Trophoblast cell (in vitro differentiated cells and primary cell): ENCODE measurements at regions not wholly inside any gene's neighbourhood (a gene's known extent, or its start where the extent isn't known, plus 50 kb on each side); places are given as distances from the start of the nearest gene placed in this dataset.

Experiments
- DNase-seq, 2 donors: peaks; one replicate each; pipeline ENCODE4 v3.0.0-alpha.2; 2016
- H2AFZ ChIP-seq: 2 replicates; pipeline ENCODE4 v1.6.1; 2013; ENCODE audit warnings: low read length, moderate library complexity, mild to moderate bottlenecking; ENCODE audit not compliant: insufficient read depth, poor library complexity
- H2AK5ac ChIP-seq: 2 replicates; pipeline ENCODE4 v1.6.1; 2013; ENCODE audit warnings: mild to moderate bottlenecking, low read length
- H2BK120ac ChIP-seq: 2 replicates; pipeline ENCODE4 v1.6.1; 2013; ENCODE audit warnings: low read length, mild to moderate bottlenecking, moderate library complexity; ENCODE audit not compliant: insufficient read depth, poor library complexity
- H2BK12ac ChIP-seq: 2 replicates; pipeline ENCODE4 v1.6.1; 2013; ENCODE audit warnings: mild to moderate bottlenecking, low read length, moderate library complexity
- H2BK5ac ChIP-seq: 2 replicates; pipeline ENCODE4 v1.6.1; 2013; ENCODE audit warnings: low read length, low read depth, moderate library complexity, mild to moderate bottlenecking; ENCODE audit not compliant: poor library complexity
- H3K14ac ChIP-seq: 2 replicates; pipeline ENCODE4 v1.6.1; 2013; ENCODE audit warnings: mild to moderate bottlenecking, low read length
- H3K18ac ChIP-seq: 2 replicates; pipeline ENCODE4 v1.6.1; 2013; ENCODE audit warnings: mild to moderate bottlenecking, low read length
- H3K23ac ChIP-seq: 2 replicates; pipeline ENCODE4 v1.6.1; 2013; ENCODE audit warnings: low read length
- H3K27ac ChIP-seq: 2 replicates; pipeline ENCODE4 v1.5.1; 2013; ENCODE audit warnings: low read depth, mild to moderate bottlenecking, inconsistent platforms, low read length, moderate library complexity
- H3K27me3 ChIP-seq: 2 replicates; pipeline ENCODE4 v1.6.1; 2013; ENCODE audit warnings: inconsistent platforms, mild to moderate bottlenecking, low read length, moderate library complexity; ENCODE audit not compliant: insufficient read depth
- H3K36me3 ChIP-seq, 2 experiments: 1 replicate in 1 of 2; 2 replicates in 1 of 2; pipeline ENCODE4 v1.6.1; 2013; ENCODE audit warnings: low read length in 2 of 2, mild to moderate bottlenecking in 2 of 2, moderate library complexity in 1 of 2; ENCODE audit not compliant: insufficient read depth in 2 of 2, control insufficient read depth in 1 of 2
- H3K4ac ChIP-seq: 2 replicates; pipeline ENCODE4 v1.6.1; 2013; ENCODE audit warnings: low read depth, mild to moderate bottlenecking, low read length, moderate library complexity
- H3K4me1 ChIP-seq, 2 experiments: 1 replicate in 1 of 2; 2 replicates in 1 of 2; pipeline ENCODE4 v1.6.1; 2013; ENCODE audit warnings: low read length in 2 of 2, mild to moderate bottlenecking in 2 of 2, moderate library complexity in 1 of 2; ENCODE audit not compliant: insufficient read depth in 2 of 2, control insufficient read depth in 1 of 2
- H3K4me2 ChIP-seq: 2 replicates; pipeline ENCODE4 v1.6.1; 2013; ENCODE audit warnings: inconsistent platforms, mild to moderate bottlenecking, low read length, moderate library complexity
- H3K4me3 ChIP-seq: 2 replicates; pipeline ENCODE4 v1.5.1; 2013; ENCODE audit warnings: mild to moderate bottlenecking, low read depth, low read length, inconsistent platforms
- H3K79me1 ChIP-seq: one replicate; pipeline ENCODE4 v1.6.1; 2013; ENCODE audit warnings: low read length
- H3K79me2 ChIP-seq: 2 replicates; pipeline ENCODE4 v1.6.1; 2013; ENCODE audit warnings: low read length, mild to moderate bottlenecking; ENCODE audit not compliant: control insufficient read depth, insufficient read depth, poor library complexity
- H3K9ac ChIP-seq: 2 replicates; pipeline ENCODE4 v1.6.1; 2013; ENCODE audit warnings: mild to moderate bottlenecking, low read length
- H3K9me3 ChIP-seq: 2 replicates; pipeline ENCODE4 v1.6.1; 2013; ENCODE audit warnings: low read depth, mild to moderate bottlenecking, control low read depth, inconsistent platforms, low read length; ENCODE audit not compliant: insufficient read depth
- H4K12ac ChIP-seq: 2 replicates; pipeline ENCODE4 v1.6.1; 2013; ENCODE audit warnings: low read depth, mild to moderate bottlenecking, low read length, moderate library complexity
- H4K8ac ChIP-seq: 2 replicates; pipeline ENCODE4 v1.6.1; 2013; ENCODE audit warnings: low read depth, mild to moderate bottlenecking, low read length, moderate library complexity
- H4K91ac ChIP-seq: one replicate; pipeline ENCODE4 v1.6.1; 2013; ENCODE audit warnings: low read depth, mild to moderate bottlenecking, low read length, moderate library complexity
- WGBS: extraction: QIAGEN DNeasy Blood & Tissue Kit; methylation state at CpG from one replicate; pipeline ENCODE4 v1.1.7; 2013; ENCODE audit warnings: missing lambda C conversion rate; ENCODE audit not compliant: insufficient read length, insufficient coverage; ENCODE audit errors: extremely low coverage; 5-methylcytosine and 5-hydroxymethylcytosine counted together

DNA sequence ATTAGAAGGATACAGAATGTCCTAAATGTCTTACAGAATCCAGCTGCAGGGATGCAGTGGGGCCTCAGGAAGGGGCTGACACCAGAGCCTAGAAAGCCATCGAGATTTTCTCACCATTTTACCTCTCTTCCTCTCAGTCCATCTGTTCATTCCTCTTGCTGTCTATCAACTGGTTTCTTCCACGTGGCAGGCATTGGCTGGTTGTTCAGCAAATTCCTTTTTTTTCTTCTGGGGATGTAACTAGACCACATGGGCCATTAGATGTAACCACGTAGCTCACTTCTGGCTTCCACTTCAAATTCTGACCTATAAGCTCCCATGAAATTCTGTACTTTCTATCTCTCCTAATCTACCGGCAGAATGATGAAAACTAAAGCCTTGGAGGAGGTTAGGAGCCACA lies 93.6 kb upstream of the MTAP start:
- H3K9ac ChIP-seq: no peak overlapping the region
- H4K8ac ChIP-seq: no peak overlapping the region
- H3K27ac ChIP-seq: no peak overlapping the region
- no peak for DNase-seq
- H3K9me3 ChIP-seq: no peaks in the 10 kb centered on the region
- no peak overlapping the region for H3K4me3 ChIP-seq
- no peaks in the 10 kb centered on the region for H3K27me3 ChIP-seq
- no peak overlapping the region for H2AFZ ChIP-seq
- no peak overlapping the region for H4K12ac ChIP-seq
- H3K4ac ChIP-seq: no peak overlapping the region
- no peak overlapping the region for H3K4me2 ChIP-seq
- no peak overlapping the region for H3K18ac ChIP-seq
- no peaks in the 10 kb centered on the region for H3K79me1 ChIP-seq
- H3K36me3 ChIP-seq: no peaks in the 10 kb centered on the region
- H3K4me1 ChIP-seq: no peaks in the 10 kb centered on the region
- H3K23ac ChIP-seq: no peak overlapping the region
- H3K79me2 ChIP-seq: no peaks in the 10 kb centered on the region
- WGBS: no CpG with 5 or more reads among the region's 4 CpGs
- H4K91ac ChIP-seq: no peak overlapping the region
- H2BK120ac ChIP-seq: no peak overlapping the region
- no peak overlapping the region for H2BK12ac ChIP-seq
- no peak overlapping the region for H2AK5ac ChIP-seq
- H3K14ac ChIP-seq: no peak overlapping the region
- no peak overlapping the region for H2BK5ac ChIP-seq

DNA sequence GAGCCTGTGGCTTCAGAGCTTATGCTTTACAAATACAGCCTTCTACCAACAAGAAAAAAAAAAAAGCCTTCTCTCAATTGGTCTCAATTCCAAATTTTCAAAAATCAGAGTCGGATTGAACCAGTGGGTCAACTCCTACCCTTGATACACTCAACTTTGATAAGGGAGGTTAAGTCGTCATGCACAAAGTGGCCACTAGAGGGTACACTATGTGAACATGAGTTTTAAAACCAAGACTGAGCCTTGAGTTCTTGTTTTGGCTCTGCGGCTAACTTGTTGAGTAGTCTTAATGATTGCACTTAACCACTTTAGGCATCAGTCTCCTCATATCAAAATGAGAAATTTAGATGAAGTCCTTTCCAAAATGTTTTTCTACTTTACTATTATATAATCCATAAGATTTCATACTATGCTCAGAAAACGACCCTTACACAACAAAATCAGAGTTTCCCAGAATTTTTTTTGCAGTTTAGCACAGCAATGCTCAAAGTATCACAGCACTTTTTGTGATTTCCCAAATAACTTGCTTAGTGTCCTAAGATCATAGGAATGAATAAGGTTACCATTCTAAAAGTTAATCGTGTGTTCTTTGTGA lies 92.9 kb upstream of the MTAP start:
- H3K4me3 ChIP-seq: no peak overlapping the region
- no peak overlapping the region for H4K12ac ChIP-seq
- H3K23ac ChIP-seq: no peak overlapping the region
- H2BK12ac ChIP-seq: no peak overlapping the region
- H2AK5ac ChIP-seq: no peak overlapping the region
- no peaks in the 10 kb centered on the region for H3K9me3 ChIP-seq
- no peaks in the 10 kb centered on the region for H3K4me1 ChIP-seq
- H3K18ac ChIP-seq: no peak overlapping the region
- H3K4me2 ChIP-seq: no peak overlapping the region
- H4K91ac ChIP-seq: no peak overlapping the region
- no peaks in the 10 kb centered on the region for H3K27me3 ChIP-seq
- H3K79me2 ChIP-seq: no peaks in the 10 kb centered on the region
- no peak overlapping the region for H3K27ac ChIP-seq
- H3K79me1 ChIP-seq: no peaks in the 10 kb centered on the region
- DNase-seq: peak; percentile 63 to 95
- H3K4ac ChIP-seq: no peak overlapping the region
- H2BK5ac ChIP-seq: no peak overlapping the region
- H4K8ac ChIP-seq: no peak overlapping the region
- no peak overlapping the region for H3K14ac ChIP-seq
- no peaks in the 10 kb centered on the region for H3K36me3 ChIP-seq
- H2AFZ ChIP-seq: no peak overlapping the region
- H3K9ac ChIP-seq: no peak overlapping the region
- no peak overlapping the region for H2BK120ac ChIP-seq
- no CpG with 5 or more reads among the region's 5 CpGs for WGBS

DNA sequence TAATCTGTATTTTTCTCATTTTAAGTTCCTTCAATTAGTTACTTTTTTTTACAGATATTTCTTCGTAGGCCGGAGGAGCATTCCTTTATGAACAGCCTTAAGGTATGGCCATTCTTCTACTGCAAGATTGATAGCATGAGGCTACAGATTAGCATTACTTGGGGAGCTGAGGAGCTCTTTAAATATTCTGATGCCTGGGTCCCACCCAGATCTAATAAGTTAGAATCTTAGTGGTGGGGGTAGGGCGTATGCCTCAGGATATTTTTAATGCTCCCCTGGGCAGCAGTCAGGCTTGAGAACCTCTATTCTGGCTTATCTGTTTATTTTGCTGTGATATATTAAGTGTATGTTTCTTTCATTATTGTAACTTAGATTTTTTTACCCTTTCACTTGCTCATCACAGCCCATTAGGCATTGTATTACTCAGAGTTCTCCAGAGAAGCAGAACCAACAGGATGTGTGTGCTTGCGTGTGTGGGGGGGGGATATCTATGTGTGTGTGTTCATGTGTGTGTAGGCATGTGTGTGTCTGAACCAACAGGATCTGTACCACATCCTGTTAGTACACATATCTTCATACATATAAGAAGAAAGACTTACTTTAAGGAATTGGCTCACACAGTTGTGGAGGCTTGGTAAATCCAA lies 91.8 kb upstream of the MTAP start:
- Histone ChIP-seq H2AFZ (no peak overlapping the region), H3K4me3 (no peak overlapping the region), H3K14ac (no peak overlapping the region), H2BK120ac (no peak overlapping the region), H3K23ac (no peak overlapping the region), H2BK5ac (no peak overlapping the region), H2AK5ac (no peak overlapping the region), H4K8ac (no peak overlapping the region), H3K9ac (no peak overlapping the region), H4K12ac (no peak overlapping the region), H4K91ac (no peak overlapping the region), H3K79me2 (no peaks in the 10 kb centered on the region), H3K4ac (no peak overlapping the region), H3K4me2 (no peak overlapping the region), H3K79me1 (no peaks in the 10 kb centered on the region), H3K27ac (no peak overlapping the region), H2BK12ac (no peak overlapping the region), H3K18ac (no peak overlapping the region), H3K4me1 (peaks cover 0 to 4% of the 10 kb centered on the region in 2 experiments), H3K36me3 (no peaks in the 10 kb centered on the region), H3K27me3 (no peaks in the 10 kb centered on the region), H3K9me3 (no peaks in the 10 kb centered on the region)
- no CpG with 5 or more reads among the region's 4 CpGs for WGBS
- no peak for DNase-seq

DNA sequence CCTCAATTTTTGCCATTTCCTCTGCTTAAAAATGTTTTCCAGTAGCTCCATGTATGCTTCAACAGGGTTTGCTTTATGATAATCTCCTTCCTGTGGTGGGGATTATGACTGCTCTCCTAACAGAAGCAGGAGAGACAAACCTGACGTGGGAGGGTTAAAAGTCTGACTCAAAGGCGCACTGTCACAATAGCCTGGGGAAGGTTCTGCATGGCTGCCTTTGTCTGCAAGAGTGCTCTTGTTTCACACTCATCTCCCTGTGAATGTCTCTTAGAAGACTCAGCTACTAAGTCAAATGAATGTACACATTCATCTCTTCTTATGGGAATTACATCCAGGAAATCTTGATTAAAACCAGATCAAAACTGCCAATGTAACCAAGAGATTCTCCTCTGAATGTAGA lies 90.9 kb upstream of the MTAP start:
- H2BK5ac ChIP-seq: no peak overlapping the region
- H3K4ac ChIP-seq: no peak overlapping the region
- H3K27me3 ChIP-seq: no peaks in the 10 kb centered on the region
- H2AFZ ChIP-seq: no peak overlapping the region
- H2BK12ac ChIP-seq: no peak overlapping the region
- no peak for DNase-seq
- H2AK5ac ChIP-seq: no peak overlapping the region
- H3K9ac ChIP-seq: no peak overlapping the region
- no peak overlapping the region for H3K4me2 ChIP-seq
- H3K79me2 ChIP-seq: no peaks in the 10 kb centered on the region
- no peak overlapping the region for H2BK120ac ChIP-seq
- no peak overlapping the region for H3K23ac ChIP-seq
- no peak overlapping the region for H4K91ac ChIP-seq
- no peak overlapping the region for H3K4me3 ChIP-seq
- no peak overlapping the region for H4K12ac ChIP-seq
- peaks cover 2% of the 10 kb centered on the region for H3K9me3 ChIP-seq
- H3K79me1 ChIP-seq: no peaks in the 10 kb centered on the region
- no peak overlapping the region for H4K8ac ChIP-seq
- no CpG with 5 or more reads among the region's 2 CpGs for WGBS
- H3K27ac ChIP-seq: no peak overlapping the region
- peaks cover 0 to 4% of the 10 kb centered on the region in 2 experiments for H3K4me1 ChIP-seq
- H3K36me3 ChIP-seq: no peaks in the 10 kb centered on the region
- no peak overlapping the region for H3K18ac ChIP-seq
- H3K14ac ChIP-seq: no peak overlapping the region
